Left renal pelvis (tissue), 4 donors: ENCODE measurements at regions not wholly inside any gene's neighbourhood (a gene's known extent, or its start where the extent isn't known, plus 50 kb on each side); places are given as distances from the start of the nearest gene placed in this dataset.

Source experiments
- DNase-seq, 4 donors: peaks; one replicate each; pipeline ENCODE4 v3.0.0-alpha.2; 2013; ENCODE audit warnings: low read depth in 4 of 4, low spot score in 3 of 4

- DNase-seq = no peak
Measured at GRCh38 chr11:119803726-119804294, 74.8 kb upstream of the NECTIN1 start.

DNA sequence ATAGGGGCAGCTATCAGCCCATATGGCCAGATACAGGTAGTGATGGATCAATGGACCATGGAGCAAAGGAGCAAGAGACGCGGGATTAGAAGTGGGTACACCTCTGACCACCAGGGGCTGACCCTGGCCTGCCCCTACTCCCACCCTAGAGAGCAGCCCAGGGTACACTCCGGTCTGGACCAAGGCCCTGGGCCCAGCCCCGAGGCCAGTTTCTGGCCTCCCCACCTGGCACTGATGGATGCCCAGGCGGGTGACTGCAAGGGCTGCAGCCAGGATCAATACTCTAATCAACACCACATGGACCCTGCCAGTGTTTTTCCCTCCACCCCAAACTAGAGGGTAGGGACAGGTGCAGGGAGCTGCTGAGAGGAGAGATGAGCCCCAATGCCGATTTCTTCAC is 74.1 kb upstream of the NECTIN1 start:
- DNase-seq = no peak

DNA sequence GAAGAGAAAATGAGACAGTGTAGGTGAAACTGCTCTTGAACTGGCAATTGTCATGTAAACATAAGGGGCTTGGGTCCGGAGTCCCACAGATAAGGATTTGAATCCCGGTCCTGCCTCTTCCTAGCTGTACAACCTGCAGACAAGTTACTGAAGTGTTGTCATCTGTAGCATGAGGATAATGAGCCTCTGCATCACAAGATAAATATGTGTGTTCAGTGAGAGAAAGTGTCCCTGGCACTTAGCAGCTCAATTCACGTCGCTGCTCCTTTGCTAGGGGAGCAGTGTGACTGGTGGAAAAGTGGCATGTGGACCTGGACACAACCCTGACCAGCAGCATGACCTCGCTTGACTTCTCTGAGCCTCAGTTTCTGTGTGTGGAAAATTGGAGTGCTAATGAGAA is 73.7 kb upstream of the NECTIN1 start:
- DNase-seq = no peak

GRCh38 chr11:119800619-119801018 is 71.6 kb upstream of the NECTIN1 start:
- DNase-seq = no peak

DNA sequence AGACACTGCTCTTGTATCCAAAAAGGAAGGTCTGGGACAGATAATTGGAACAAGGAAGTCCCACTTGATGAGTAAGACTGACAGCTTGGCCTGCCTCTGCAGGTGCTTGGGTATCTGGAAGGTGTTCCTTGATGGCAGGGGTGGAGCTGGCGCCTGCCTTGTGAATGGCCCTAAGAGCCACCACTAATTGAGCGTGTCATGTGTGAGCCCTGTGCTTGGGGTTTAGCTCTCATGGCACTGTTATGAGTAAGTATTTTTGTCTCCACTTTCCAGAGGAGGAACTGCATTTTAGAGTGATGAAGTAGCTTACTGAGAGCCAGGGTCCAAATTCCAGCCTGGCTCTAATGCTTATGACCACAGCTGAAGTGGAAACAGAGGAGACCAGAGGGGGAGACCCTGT is 71.2 kb upstream of the NECTIN1 start:
- DNase-seq = no peak

DNA sequence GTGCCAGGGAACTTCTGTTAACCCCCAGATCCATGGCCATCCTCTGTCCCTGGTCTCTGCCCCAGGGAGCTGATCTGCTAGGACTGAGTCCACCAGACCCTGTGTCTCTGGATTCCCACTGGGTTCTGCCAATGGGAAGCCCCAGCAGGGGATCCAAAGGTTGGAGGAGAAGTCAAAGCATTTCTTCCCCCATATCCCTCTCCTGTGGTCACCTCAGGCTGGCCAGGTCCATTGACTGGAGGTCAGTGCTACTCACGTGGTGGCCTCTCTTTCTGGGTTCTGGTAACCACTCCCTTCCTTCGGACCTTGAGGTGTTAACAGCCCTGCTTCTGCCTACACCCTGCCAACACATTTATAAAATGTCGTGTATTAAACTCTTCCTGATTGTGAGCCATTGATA is 69.7 kb upstream of the NECTIN1 start:
- DNase-seq = no peak

- no peak for DNase-seq
Measured at GRCh38 chr11:119797736-119798135, 68.7 kb upstream of the NECTIN1 start.

GRCh38 chr11:119797123-119797611 is 68.2 kb upstream of the NECTIN1 start:
- no peak for DNase-seq

DNA sequence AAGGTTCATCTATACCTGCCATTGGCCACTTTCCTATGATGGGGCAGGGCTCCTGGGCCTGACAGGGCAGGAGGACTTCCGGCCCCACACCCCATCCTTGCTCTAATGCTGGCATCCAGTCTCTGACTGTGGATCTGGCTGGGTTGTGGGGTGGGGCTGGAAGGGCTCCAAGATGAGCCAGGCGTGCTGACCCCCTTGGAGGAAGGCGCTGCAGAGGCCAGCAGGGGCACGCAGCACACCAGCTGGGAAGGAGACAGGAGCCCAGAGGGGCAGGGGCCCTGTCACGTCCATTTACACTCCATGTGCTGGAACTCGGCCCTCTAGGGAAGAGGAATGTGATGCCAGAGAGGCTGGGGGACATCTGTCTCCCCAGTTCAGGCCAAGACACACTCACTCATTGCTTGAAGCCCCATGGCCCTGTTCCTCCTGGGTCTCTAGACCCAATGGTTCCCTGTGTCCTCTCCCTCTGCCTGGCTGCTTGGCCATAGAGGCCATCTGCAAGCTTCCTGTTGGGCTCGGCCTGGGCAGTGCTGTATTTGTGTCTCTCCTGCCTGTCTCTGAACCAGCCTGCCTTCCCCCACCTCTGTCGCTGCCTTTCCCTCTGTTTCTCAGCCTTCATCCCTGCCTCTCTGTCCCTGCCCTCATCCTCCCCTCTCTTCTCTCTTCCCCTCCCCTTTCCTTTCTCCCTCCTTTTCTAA is 67.5 kb upstream of the NECTIN1 start:
- DNase-seq = no peak

- no peak for DNase-seq
Measured at GRCh38 chr11:119795690-119796089, 66.7 kb upstream of the NECTIN1 start.

- no peak for DNase-seq
Measured at GRCh38 chr11:119795231-119795630, 66.2 kb upstream of the NECTIN1 start.

- no peak for DNase-seq
Measured at GRCh38 chr11:119794756-119795155, 65.8 kb upstream of the NECTIN1 start.

- no peak for DNase-seq
Measured at GRCh38 chr11:119794141-119794665, 65.2 kb upstream of the NECTIN1 start.

GRCh38 chr11:119793335-119793984 is 64.5 kb upstream of the NECTIN1 start:
- DNase-seq = no peak

- no peak for DNase-seq
Measured at GRCh38 chr11:119791701-119792151, 62.7 kb upstream of the NECTIN1 start.

- DNase-seq = no peak
Measured at GRCh38 chr11:119791047-119791446, 62.0 kb upstream of the NECTIN1 start.

GRCh38 chr11:119790476-119790875 is 61.5 kb upstream of the NECTIN1 start:
- DNase-seq = no peak

- DNase-seq = no peak
Measured at GRCh38 chr11:119789766-119790407, 60.9 kb upstream of the NECTIN1 start.

DNA sequence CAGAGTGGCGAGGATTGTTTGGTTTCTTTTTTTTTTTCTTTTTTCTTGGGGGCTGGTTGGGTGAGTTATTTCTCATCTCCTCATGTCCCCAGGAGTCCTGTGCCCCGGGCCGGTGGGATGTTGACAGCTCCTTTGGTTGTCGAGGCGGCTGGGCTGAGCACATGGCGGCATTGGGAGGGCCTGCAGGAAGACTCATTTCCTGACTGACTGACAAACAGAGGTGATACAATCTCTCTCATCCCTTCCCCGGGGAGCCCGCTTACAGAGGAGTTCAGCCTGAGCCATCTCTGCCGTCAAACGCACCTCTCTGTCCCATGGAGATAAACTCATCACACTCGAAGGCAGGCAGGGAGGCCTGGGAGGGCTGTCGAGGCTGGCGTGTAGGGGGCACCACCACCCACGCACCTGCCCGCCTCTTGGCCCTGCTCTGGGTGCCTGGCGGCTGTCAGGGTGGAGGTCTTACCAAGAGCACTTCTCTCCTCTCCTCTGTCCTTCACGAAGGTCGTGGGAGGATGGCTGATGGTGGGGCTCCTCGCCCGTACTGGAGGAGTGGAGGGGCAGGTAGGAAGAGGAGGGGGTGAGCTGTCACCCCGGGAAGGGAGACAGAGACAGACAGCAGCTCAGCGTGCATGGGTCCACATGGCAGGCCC is 60.0 kb upstream of the NECTIN1 start:
- no peak for DNase-seq

DNA sequence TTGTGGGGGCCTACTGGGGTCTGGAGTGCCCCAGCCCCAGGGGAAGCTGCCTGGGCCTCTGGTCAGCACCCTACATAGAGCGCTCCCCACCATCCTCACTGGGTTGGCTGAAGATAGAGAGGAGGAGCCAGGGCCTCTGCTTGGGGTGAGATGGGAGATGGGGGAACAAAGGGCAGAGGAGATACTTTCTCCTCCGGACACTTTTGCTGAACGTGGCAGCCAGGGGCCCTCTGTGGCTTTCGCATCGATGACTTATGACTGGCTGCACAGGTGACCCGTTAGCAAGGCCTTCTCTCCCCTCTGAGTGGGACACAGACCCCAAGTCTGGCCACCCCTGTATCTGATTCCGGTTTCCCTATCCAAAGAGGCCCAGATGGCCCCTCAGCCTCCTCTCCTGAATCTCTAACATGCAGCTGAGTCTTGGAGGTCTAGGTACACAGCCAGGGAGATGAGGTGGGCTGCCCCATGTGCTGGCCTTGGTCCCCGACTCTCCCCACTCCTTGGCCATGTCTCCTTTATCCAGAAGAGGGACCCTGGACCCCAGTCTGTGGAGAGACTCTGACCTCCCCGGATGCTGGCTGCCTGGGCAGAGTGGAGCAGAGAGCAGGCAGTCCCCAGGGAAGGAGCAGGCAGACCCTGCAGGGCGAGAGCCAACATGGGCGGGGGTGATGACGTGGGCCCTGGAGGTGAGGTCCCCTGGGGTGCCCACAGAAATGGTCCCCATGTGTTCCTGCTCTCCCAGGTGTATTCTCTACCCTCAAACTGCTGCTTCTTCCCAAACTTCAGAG is 59.3 kb upstream of the NECTIN1 start:
- DNase-seq = no peak
